ENCODE measurements at regions not wholly inside any gene's neighbourhood (a gene's known extent, or its start where the extent isn't known, plus 50 kb on each side); places are given as distances from the start of the nearest gene placed in this dataset.

- no peak overlapping the region for H3K27ac Mint-ChIP-seq
- no peak for DNase-seq
- H3K27me3 Mint-ChIP-seq = peaks cover 76% of the 10 kb centered on the region
- H3K9me3 Mint-ChIP-seq = no peaks in the 10 kb centered on the region
- peaks cover 20% of the 10 kb centered on the region for H3K4me1 Mint-ChIP-seq
- no peaks in the 10 kb centered on the region for H3K36me3 Mint-ChIP-seq
- no peak overlapping the region for H3K4me3 Mint-ChIP-seq
Observed at GRCh38 chr18:48459465-48459864, 50.3 kb upstream of the ZBTB7C start.

- Mint-ChIP-seq H3K9me3 (no peaks in the 10 kb centered on the region), H3K36me3 (no peaks in the 10 kb centered on the region), H3K4me3 (no peak overlapping the region), H3K27me3 (peaks cover 79% of the 10 kb centered on the region), H3K4me1 (peaks cover 20% of the 10 kb centered on the region), H3K27ac (no peak overlapping the region)
- DNase-seq = no peak
Observed at GRCh38 chr18:48459016-48459415, 49.8 kb upstream of the ZBTB7C start.

All from activated naive CD8-positive, alpha-beta T cell treated with anti-CD3 and anti-CD28 coated beads for 36 hours (primary cell).